ENCODE measurements at regions not wholly inside any gene's neighbourhood (a gene's known extent, or its start where the extent isn't known, plus 50 kb on each side); places are given as distances from the start of the nearest gene placed in this dataset.

DNA sequence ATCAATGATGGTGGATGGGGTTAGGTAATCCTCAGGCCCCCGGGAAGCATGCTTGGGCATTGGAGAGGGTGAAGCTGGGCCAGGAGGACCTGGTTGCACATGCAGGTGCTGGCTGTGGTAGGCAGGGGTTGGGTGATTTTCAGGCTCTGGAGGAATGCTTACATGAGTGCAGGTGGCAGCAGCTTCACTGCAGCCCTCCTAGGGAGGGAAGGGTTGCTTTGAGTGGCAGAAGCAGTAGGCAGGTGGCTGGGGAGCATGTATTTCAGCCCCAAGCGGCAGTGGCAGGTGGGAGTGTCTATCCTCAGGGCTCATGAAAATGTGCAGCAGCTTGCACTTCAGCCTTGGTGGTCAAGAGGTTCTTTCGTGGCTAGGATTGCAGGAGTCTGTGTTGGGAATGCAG is 230.0 kb upstream of the CTNNB1 start:
- no peak for FAIRE-seq
- TF ChIP-seq EZH2 (IDR thresholded peaks at IDR 0.05; ENCODE audit: low read length): no peak
- TF ChIP-seq, protein P1, sequence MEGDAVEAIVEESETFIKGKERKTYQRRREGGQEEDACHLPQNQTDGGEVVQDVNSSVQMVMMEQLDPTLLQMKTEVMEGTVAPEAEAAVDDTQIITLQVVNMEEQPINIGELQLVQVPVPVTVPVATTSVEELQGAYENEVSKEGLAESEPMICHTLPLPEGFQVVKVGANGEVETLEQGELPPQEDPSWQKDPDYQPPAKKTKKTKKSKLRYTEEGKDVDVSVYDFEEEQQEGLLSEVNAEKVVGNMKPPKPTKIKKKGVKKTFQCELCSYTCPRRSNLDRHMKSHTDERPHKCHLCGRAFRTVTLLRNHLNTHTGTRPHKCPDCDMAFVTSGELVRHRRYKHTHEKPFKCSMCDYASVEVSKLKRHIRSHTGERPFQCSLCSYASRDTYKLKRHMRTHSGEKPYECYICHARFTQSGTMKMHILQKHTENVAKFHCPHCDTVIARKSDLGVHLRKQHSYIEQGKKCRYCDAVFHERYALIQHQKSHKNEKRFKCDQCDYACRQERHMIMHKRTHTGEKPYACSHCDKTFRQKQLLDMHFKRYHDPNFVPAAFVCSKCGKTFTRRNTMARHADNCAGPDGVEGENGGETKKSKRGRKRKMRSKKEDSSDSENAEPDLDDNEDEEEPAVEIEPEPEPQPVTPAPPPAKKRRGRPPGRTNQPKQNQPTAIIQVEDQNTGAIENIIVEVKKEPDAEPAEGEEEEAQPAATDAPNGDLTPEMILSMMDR (optimal IDR thresholded peaks at IDR 0.05 in 1 of 3, IDR thresholded peaks at IDR 0.05 in 1 of 3, conservative IDR thresholded peaks at IDR 0.05 in 1 of 3; ENCODE audit: extremely low read depth in 1 of 3, insufficient read depth in 2 of 3, low read length in 3 of 3): no peak
- H3K4me2 ChIP-seq (ENCODE audit: control insufficient read depth, extremely low read depth, insufficient read depth, low read depth, low read length): no peak overlapping the region

GRCh38 chr3:40969756-40970466 is 229.4 kb upstream of the CTNNB1 start:
- Histone ChIP-seq H2AFZ (ENCODE audit: control insufficient read depth, low read length) (no peak overlapping the region), H3K4me2 (ENCODE audit: control insufficient read depth, extremely low read depth, insufficient read depth, low read depth, low read length) (no peak overlapping the region), H3K4me1 (ENCODE audit: control insufficient read depth, extremely low read depth, insufficient read depth, low read length) (peaks cover 10% of the 10 kb centered on the region), H3K9ac (ENCODE audit: control insufficient read depth, extremely low read depth, insufficient read depth, low read length) (no peak overlapping the region), H3K9me1 (ENCODE audit: control insufficient read depth, extremely low read depth, insufficient read depth, low read length) (no peaks in the 10 kb centered on the region), H3K27me3 (ENCODE audit: control insufficient read depth, extremely low read depth, insufficient read depth, low read length) (no peaks in the 10 kb centered on the region), H3K27ac (ENCODE audit: control insufficient read depth, insufficient read depth, low read length) (no peak overlapping the region), H3K4me3 (ENCODE audit: control insufficient read depth in 2 of 3, extremely low read depth in 1 of 3, insufficient read depth in 2 of 3, low read depth in 1 of 3, low read length in 3 of 3) (no peak overlapping the region), H3K9me3 (ENCODE audit: control insufficient read depth, low read depth, low read length) (no peaks in the 10 kb centered on the region), H3K36me3 (ENCODE audit: control insufficient read depth in 2 of 2, extremely low read depth in 1 of 2, insufficient read depth in 2 of 2, low read length in 2 of 2) (no peaks in the 10 kb centered on the region), H3K79me2 (ENCODE audit: control insufficient read depth, insufficient read depth, low read length) (no peaks in the 10 kb centered on the region), H4K20me1 (ENCODE audit: control insufficient read depth, extremely low read depth, insufficient read depth, low read length) (no peaks in the 10 kb centered on the region)
- DNase-seq (ENCODE audit: low read depth, low spot score): no peak
- dilution Hi-C loops (cut with MboI; ENCODE audit: extremely low pct_ligation_motif_present, low sequenced_read_pairs): no loop called here
- TF ChIP-seq, protein P1 (optimal IDR thresholded peaks at IDR 0.05 in 1 of 3, IDR thresholded peaks at IDR 0.05 in 1 of 3, conservative IDR thresholded peaks at IDR 0.05 in 1 of 3; ENCODE audit: extremely low read depth in 1 of 3, insufficient read depth in 2 of 3, low read length in 3 of 3): no peak
- no peak for TF ChIP-seq EZH2 (IDR thresholded peaks at IDR 0.05; ENCODE audit: low read length)
- FAIRE-seq: no peak

More for the DNA sequence above, 230.0 kb upstream of the CTNNB1 start:
- Histone ChIP-seq H3K27me3 (ENCODE audit: control insufficient read depth, extremely low read depth, insufficient read depth, low read length) (no peaks in the 10 kb centered on the region), H3K36me3 (ENCODE audit: control insufficient read depth in 2 of 2, extremely low read depth in 1 of 2, insufficient read depth in 2 of 2, low read length in 2 of 2) (no peaks in the 10 kb centered on the region), H2AFZ (ENCODE audit: control insufficient read depth, low read length) (no peak overlapping the region), H4K20me1 (ENCODE audit: control insufficient read depth, extremely low read depth, insufficient read depth, low read length) (no peaks in the 10 kb centered on the region), H3K79me2 (ENCODE audit: control insufficient read depth, insufficient read depth, low read length) (no peaks in the 10 kb centered on the region), H3K27ac (ENCODE audit: control insufficient read depth, insufficient read depth, low read length) (no peak overlapping the region), H3K4me1 (ENCODE audit: control insufficient read depth, extremely low read depth, insufficient read depth, low read length) (peaks cover 10% of the 10 kb centered on the region), H3K4me3 (ENCODE audit: control insufficient read depth in 2 of 3, extremely low read depth in 1 of 3, insufficient read depth in 2 of 3, low read depth in 1 of 3, low read length in 3 of 3) (no peak overlapping the region), H3K9me1 (ENCODE audit: control insufficient read depth, extremely low read depth, insufficient read depth, low read length) (no peaks in the 10 kb centered on the region), H3K9me3 (ENCODE audit: control insufficient read depth, low read depth, low read length) (no peaks in the 10 kb centered on the region), H3K9ac (ENCODE audit: control insufficient read depth, extremely low read depth, insufficient read depth, low read length) (no peak overlapping the region)
- dilution Hi-C loops (cut with MboI; ENCODE audit: extremely low pct_ligation_motif_present, low sequenced_read_pairs): no loop called here
- DNase-seq (ENCODE audit: low read depth, low spot score): no peak

Data from keratinocyte (primary cell).